ENCODE measurements at regions not wholly inside any gene's neighbourhood (a gene's known extent, or its start where the extent isn't known, plus 50 kb on each side); places are given as distances from the start of the nearest gene placed in this dataset.

DNA sequence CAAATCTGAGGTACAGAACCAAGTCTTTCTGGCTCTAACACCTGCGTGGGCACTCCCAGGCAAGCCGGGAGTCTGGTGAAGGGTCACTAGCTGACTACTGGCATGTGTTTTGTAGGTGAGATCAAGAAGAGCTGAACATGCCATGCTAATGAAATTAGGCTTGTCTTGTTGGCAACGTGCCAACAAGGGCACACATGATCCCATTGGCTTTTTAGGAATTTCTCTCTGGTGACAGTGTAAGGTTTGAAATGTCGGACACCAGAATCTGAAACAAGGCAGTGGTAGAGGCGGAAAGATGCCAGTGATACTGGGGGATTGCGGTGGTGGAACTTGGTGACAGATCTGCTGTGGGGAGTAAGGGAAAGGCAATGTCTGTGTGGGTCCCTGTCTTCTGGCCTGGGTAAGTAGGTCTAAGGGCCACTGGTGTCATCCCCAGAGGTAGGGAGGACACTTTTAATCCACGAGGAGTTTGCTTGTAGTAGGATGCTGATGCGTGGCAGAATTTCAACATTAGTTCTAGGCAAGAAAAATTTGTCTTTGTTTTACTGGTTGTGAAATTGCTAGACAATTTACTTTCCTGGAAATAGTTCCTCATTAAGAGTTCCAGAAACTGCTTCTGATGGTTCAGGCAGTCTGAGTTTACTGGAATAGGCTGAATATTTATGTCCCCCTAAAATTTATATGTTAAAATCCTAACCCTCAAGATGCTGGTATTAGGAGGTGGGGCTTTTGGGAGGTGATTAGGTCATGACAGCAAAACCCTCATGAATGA lies 52.6 kb upstream of the ACMSD start:
- no peak for TF ChIP-seq POLR2A (IDR thresholded peaks at IDR 0.05; ENCODE audit: low read depth, low read length)
- no peak for DNase-seq (ENCODE audit: insufficient read length, low spot score)
- no peak for FAIRE-seq

DNA sequence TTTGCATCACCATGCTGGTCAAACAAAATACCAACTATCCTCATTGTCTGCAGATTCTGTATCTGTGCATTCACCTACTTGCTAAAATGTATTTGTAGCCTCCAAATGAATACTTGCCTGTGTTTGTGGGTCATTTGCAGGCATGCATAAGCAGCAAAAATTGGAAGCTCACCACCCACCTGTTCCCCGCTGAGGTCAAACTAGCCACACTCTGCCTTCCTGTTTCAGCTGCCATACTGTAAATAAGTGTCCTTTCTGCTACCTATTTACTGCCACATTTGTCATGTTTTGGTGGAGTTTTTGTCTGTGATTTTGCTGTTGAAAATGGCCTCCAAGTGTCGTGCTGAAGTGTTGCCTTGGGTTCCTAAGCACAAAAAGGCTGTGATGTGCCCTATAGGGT lies 50.0 kb upstream of the ACMSD start:
- FAIRE-seq (no peak), DNase-seq (ENCODE audit: insufficient read length, low spot score) (no peak)
- no peak for TF ChIP-seq POLR2A (IDR thresholded peaks at IDR 0.05; ENCODE audit: low read depth, low read length)

Measured in H54 (cell line).